ENCODE measurements at regions not wholly inside any gene's neighbourhood (a gene's known extent, or its start where the extent isn't known, plus 50 kb on each side); places are given as distances from the start of the nearest gene placed in this dataset.

DNA sequence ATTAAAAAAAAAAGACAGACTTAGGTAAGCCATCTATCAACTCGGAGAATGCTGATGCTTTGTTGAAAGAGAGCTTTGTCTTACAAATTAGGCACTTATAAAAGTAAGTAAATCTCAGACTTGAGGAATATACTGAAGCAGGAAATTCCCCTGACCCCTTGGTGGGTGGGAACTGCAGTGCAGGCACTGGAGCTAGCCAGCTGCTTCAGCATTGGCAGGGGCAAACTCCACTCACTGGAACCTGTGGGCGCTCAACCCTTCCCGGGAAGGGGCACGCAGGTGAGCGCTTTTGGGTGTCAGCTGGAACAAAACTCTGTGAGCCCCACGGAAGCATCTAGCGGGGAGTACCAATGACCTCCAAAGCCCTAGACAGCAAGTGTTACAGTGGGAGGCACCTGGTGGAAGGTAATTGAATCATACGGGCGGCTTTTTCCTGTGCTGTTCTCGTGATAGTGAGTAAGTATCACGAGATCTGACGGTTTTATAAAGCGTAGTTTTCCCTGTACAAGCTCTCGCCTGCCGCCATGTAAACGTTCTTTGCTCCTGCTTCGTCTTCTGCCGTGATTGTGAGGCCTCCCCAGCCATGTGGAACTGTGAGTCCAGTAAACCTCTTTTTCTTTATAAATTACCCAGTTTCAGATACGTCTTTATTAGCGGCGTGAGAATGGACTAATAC, 628.0 kb upstream of the CDH18 start:
- TF ChIP-seq, protein P1, sequence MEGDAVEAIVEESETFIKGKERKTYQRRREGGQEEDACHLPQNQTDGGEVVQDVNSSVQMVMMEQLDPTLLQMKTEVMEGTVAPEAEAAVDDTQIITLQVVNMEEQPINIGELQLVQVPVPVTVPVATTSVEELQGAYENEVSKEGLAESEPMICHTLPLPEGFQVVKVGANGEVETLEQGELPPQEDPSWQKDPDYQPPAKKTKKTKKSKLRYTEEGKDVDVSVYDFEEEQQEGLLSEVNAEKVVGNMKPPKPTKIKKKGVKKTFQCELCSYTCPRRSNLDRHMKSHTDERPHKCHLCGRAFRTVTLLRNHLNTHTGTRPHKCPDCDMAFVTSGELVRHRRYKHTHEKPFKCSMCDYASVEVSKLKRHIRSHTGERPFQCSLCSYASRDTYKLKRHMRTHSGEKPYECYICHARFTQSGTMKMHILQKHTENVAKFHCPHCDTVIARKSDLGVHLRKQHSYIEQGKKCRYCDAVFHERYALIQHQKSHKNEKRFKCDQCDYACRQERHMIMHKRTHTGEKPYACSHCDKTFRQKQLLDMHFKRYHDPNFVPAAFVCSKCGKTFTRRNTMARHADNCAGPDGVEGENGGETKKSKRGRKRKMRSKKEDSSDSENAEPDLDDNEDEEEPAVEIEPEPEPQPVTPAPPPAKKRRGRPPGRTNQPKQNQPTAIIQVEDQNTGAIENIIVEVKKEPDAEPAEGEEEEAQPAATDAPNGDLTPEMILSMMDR (IDR thresholded peaks at IDR 0.05) = no peak
- DNase-seq (ENCODE audit: low spot score) = no peak
- Mint-ChIP-seq H3K4me1 (ENCODE audit: low read depth) (no peaks in the 10 kb centered on the region), H3K36me3 (ENCODE audit: low read depth) (no peaks in the 10 kb centered on the region), H3K4me3 (ENCODE audit: unreplicated experiment) (no peak overlapping the region), H3K9me3 (ENCODE audit: low read depth) (no peaks in the 10 kb centered on the region), H3K27me3 (ENCODE audit: low read depth) (no peaks in the 10 kb centered on the region), H3K27ac (ENCODE audit: unreplicated experiment) (no peak overlapping the region)

DNA sequence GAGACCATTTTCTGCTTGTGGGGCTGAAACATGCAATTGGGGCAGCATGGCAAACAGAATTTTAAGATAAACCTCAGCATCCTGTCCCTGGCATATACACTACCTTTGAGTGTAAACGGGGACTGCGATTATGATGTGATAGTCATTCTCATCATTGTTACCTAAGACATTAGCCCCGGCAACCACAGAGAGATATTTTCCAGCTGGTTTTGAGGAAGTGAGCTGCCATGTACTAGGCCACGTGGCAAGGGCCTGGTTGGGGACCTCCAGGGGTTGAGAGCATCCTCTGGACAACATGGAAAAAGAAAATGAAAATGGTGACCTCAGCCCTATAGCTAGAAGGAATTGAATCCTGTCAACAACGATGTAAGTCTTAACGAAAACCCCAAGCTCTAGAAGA, 623.6 kb upstream of the CDH18 start:
- Mint-ChIP-seq H3K27ac (ENCODE audit: unreplicated experiment) (no peak overlapping the region), H3K9me3 (ENCODE audit: low read depth) (no peaks in the 10 kb centered on the region), H3K4me3 (ENCODE audit: unreplicated experiment) (no peak overlapping the region), H3K4me1 (ENCODE audit: low read depth) (no peaks in the 10 kb centered on the region), H3K36me3 (ENCODE audit: low read depth) (no peaks in the 10 kb centered on the region), H3K27me3 (ENCODE audit: low read depth) (peaks cover 2% of the 10 kb centered on the region)
- TF ChIP-seq, protein P1 (IDR thresholded peaks at IDR 0.05) = no peak
- no peak for DNase-seq (ENCODE audit: low spot score)

DNA sequence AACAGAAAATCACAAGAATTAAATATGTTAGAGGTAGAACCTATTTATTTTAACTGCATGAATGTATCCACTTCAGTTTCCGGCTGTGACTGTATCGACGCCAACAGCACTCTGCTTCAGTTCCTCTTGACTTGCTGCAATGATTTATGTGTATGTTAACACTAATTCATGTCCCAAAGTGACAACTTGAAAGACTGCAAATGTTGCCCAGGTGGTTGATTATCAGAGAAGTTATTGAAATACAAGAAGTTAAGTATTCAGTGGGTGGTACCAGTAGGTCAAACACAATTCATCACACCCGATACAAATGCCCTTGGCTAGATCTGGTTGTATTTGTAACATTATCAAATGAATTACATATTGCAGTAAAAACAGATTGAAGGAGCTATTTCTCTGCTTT, 622.7 kb upstream of the CDH18 start:
- no peak overlapping the region for H3K4me3 Mint-ChIP-seq (ENCODE audit: unreplicated experiment)
- H3K27me3 Mint-ChIP-seq (ENCODE audit: low read depth) = peaks cover 2% of the 10 kb centered on the region
- no peaks in the 10 kb centered on the region for H3K4me1 Mint-ChIP-seq (ENCODE audit: low read depth)
- H3K27ac Mint-ChIP-seq (ENCODE audit: unreplicated experiment) = no peak overlapping the region
- no peaks in the 10 kb centered on the region for H3K9me3 Mint-ChIP-seq (ENCODE audit: low read depth)
- DNase-seq (ENCODE audit: low spot score) = no peak
- no peaks in the 10 kb centered on the region for H3K36me3 Mint-ChIP-seq (ENCODE audit: low read depth)
- TF ChIP-seq, protein P1 (IDR thresholded peaks at IDR 0.05) = no peak

DNA sequence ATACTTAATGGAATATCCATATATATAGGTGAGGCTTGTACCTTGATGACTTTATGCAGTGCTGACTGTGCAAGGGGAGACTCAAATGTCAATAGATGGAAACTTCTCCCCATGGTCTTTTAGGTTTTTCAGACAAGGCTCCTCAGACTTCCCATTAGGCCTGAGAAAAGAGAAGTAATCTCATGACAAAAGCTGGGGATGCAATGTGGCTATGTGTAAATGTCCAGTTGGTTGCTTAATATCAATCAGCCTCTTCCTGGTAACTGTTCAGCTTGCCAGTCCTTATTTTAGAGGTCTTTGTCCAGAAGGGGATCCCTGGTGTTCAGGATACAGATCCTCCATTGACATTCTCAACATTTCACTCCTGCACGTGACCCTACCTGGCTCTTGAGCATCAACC, 621.1 kb upstream of the CDH18 start:
- no peak for DNase-seq (ENCODE audit: low spot score)
- Mint-ChIP-seq H3K36me3 (ENCODE audit: low read depth) (no peaks in the 10 kb centered on the region), H3K27ac (ENCODE audit: unreplicated experiment) (no peak overlapping the region), H3K9me3 (ENCODE audit: low read depth) (no peaks in the 10 kb centered on the region), H3K4me3 (ENCODE audit: unreplicated experiment) (no peak overlapping the region), H3K27me3 (ENCODE audit: low read depth) (peaks cover 2% of the 10 kb centered on the region), H3K4me1 (ENCODE audit: low read depth) (no peaks in the 10 kb centered on the region)
- TF ChIP-seq, protein P1 (IDR thresholded peaks at IDR 0.05) = no peak

DNA sequence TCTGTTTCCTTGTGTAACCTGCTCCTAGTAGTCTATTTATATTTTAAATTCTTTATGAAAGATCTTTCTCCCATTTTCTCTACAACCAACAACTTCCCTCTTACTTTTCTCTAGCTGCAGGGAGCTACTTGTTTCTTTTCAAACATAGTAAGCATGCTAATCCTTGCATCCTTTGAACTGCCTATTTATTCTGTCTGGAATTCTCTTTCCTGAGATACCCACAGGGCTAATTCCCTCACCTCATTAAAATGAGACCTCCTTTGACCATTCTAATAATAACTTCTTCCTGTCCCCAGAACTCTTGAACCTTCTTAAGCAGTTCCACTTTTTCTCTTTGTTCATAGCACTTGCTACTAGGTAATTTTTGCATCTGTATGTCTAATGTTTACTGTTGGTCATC, 620.6 kb upstream of the CDH18 start:
- no peaks in the 10 kb centered on the region for H3K9me3 Mint-ChIP-seq (ENCODE audit: low read depth)
- H3K4me1 Mint-ChIP-seq (ENCODE audit: low read depth) = no peaks in the 10 kb centered on the region
- no peak for DNase-seq (ENCODE audit: low spot score)
- H3K27me3 Mint-ChIP-seq (ENCODE audit: low read depth) = peaks cover 2% of the 10 kb centered on the region
- H3K27ac Mint-ChIP-seq (ENCODE audit: unreplicated experiment) = no peak overlapping the region
- H3K36me3 Mint-ChIP-seq (ENCODE audit: low read depth) = no peaks in the 10 kb centered on the region
- H3K4me3 Mint-ChIP-seq (ENCODE audit: unreplicated experiment) = no peak overlapping the region
- TF ChIP-seq, protein P1 (IDR thresholded peaks at IDR 0.05) = no peak

All from chondrocyte (in vitro differentiated cells).